ENCODE measurements at regions not wholly inside any gene's neighbourhood (a gene's known extent, or its start where the extent isn't known, plus 50 kb on each side); places are given as distances from the start of the nearest gene placed in this dataset.

GRCh38 chr2:122741403-122741802 lies 986.0 kb downstream of the TSN start:
- H3K4me3 ChIP-seq = no peak overlapping the region
- DNase-seq (ENCODE audit: low spot score) = no peak
- TF ChIP-seq, protein P1, sequence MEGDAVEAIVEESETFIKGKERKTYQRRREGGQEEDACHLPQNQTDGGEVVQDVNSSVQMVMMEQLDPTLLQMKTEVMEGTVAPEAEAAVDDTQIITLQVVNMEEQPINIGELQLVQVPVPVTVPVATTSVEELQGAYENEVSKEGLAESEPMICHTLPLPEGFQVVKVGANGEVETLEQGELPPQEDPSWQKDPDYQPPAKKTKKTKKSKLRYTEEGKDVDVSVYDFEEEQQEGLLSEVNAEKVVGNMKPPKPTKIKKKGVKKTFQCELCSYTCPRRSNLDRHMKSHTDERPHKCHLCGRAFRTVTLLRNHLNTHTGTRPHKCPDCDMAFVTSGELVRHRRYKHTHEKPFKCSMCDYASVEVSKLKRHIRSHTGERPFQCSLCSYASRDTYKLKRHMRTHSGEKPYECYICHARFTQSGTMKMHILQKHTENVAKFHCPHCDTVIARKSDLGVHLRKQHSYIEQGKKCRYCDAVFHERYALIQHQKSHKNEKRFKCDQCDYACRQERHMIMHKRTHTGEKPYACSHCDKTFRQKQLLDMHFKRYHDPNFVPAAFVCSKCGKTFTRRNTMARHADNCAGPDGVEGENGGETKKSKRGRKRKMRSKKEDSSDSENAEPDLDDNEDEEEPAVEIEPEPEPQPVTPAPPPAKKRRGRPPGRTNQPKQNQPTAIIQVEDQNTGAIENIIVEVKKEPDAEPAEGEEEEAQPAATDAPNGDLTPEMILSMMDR (IDR thresholded peaks at IDR 0.05) = no peak
- no peak overlapping the region for H3K27ac ChIP-seq

GRCh38 chr2:122743021-122743675 lies 987.7 kb downstream of the TSN start:
- Histone ChIP-seq H3K27ac (no peak overlapping the region), H3K4me3 (no peak overlapping the region)
- DNase-seq (ENCODE audit: low spot score) = no peak
- TF ChIP-seq, protein P1 (IDR thresholded peaks at IDR 0.05) = no peak

- Histone ChIP-seq H3K4me3 (no peak overlapping the region), H3K27ac (no peak overlapping the region)
- DNase-seq (ENCODE audit: low spot score) = no peak
- TF ChIP-seq, protein P1 (IDR thresholded peaks at IDR 0.05) = no peak
These were observed 990.2 kb downstream of the TSN start for GRCh38 chr2:122745603-122746002.

DNA sequence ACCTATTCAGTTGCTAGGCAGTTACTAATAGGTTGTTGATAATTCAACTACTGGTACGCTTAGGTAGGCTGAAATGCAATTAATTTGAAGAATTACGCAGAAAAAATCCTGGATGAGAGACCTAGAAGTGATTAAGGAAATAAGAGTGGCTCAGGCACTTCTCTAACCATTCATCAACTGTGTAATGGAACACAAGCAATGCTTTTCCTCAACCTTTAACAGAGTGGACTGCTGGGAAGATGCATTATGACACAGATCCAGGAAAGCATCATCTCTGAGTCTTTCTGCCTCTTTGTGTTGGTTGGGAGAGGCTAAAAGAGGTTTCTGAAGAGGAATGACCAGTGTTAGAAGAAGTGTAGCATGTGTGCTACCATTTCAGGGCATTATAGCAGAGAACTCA lies 992.2 kb downstream of the TSN start:
- H3K4me3 ChIP-seq = no peak overlapping the region
- TF ChIP-seq, protein P1 (IDR thresholded peaks at IDR 0.05) = no peak
- no peak overlapping the region for H3K27ac ChIP-seq
- no peak for DNase-seq (ENCODE audit: low spot score)

DNA sequence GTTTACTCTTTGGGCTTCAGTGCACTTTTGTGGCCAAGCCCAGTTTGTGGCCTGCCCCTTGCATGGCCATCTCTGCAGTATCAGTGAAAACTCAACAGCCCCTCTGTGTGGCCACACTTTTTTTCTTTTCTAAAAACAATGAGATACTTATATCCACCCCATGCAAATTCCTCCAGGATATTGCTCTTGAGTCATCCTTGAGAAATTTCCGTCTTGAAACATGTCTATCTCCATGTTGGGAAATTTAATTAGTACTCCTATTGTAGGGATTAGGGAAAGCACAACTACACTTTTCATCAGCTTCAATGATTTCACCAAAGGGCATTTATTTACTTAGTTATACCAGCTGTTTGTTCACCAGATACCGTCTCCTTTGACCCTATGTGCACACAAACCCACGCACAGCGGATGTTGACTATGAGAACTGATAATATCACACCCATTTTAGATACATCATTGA lies 993.1 kb downstream of the TSN start:
- TF ChIP-seq, protein P1 (IDR thresholded peaks at IDR 0.05) = no peak
- no peak overlapping the region for H3K4me3 ChIP-seq
- DNase-seq (ENCODE audit: low spot score) = no peak
- H3K27ac ChIP-seq = no peak overlapping the region

- Histone ChIP-seq H3K27ac (no peak overlapping the region), H3K4me3 (no peak overlapping the region)
- TF ChIP-seq, protein P1 (IDR thresholded peaks at IDR 0.05) = no peak
- no peak for DNase-seq (ENCODE audit: low spot score)
These were observed 994.0 kb downstream of the TSN start for GRCh38 chr2:122749405-122749804.

DNA sequence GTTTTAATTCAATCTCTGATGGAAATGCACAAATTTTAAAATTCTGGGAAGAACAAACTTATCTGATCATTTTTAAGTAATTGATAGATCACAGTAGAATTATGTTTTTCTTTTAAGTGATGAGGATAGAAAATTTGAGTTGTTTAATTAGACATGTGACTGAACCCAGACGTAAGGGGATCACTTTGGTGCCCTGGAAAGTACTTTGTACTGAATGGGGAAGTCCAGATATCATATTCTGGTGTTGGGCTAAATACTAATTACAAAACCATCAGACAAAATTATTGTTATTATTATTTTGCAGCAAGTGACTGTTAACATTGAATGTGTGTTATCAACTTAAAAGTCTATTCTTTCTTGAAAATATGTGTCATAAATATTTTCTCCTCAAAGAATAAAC lies 994.6 kb downstream of the TSN start:
- TF ChIP-seq, protein P1 (IDR thresholded peaks at IDR 0.05) = no peak
- no peak for DNase-seq (ENCODE audit: low spot score)
- Histone ChIP-seq H3K4me3 (no peak overlapping the region), H3K27ac (no peak overlapping the region)
